Upper lobe of left lung (tissue), 6 donors: ENCODE measurements at regions not wholly inside any gene's neighbourhood (a gene's known extent, or its start where the extent isn't known, plus 50 kb on each side); places are given as distances from the start of the nearest gene placed in this dataset.

Experiments used
- ATAC-seq, 2 donors: fragments of 200-7000 bp; cut with Tn5 transposase; one replicate each; pipeline ENCODE4 v1.9.1; 2022; ENCODE audit warnings: mild to moderate bottlenecking in 2 of 2, moderate library complexity in 2 of 2; ENCODE audit not compliant: low FRiP score in 2 of 2
- DNase-seq, 2 donors: peaks; one replicate each; pipeline ENCODE4 v3.0.0-alpha.2; 2019 to 2020
- H3K27ac ChIP-seq, 4 donors: fragments of 200-600 bp; sonication (generic); one replicate each; pipeline ENCODE4 v1.5.1; 2016 to 2019
- H3K27me3 ChIP-seq, 4 donors: fragments of 200-600 bp; sonication (generic); one replicate each; pipeline ENCODE4 v1.5.1; 2017 to 2019
- H3K36me3 ChIP-seq, 4 donors: fragments of 200-600 bp; sonication (generic); one replicate each; pipeline ENCODE4 v1.5.1; 2016 to 2019
- H3K4me1 ChIP-seq, 4 donors: fragments of 200-600 bp; sonication (generic); one replicate each; pipeline ENCODE4 v1.5.1; 2018 to 2019
- H3K4me3 ChIP-seq, 4 donors: fragments of 200-600 bp; sonication (generic); one replicate each; pipeline ENCODE4 v1.5.1; 2017 to 2019; ENCODE audit warnings: mild to moderate bottlenecking in 2 of 4, moderate library complexity in 1 of 4
- H3K9me3 ChIP-seq, 4 donors: fragments of 200-600 bp; sonication (generic); one replicate each; pipeline ENCODE4 v1.5.1; 2018 to 2019
- CTCF ChIP-seq, 6 experiments: fragments of 450-650 bp in 4 of 6; fragments of 200-600 bp in 2 of 6; sonication (generic) in 2 of 6; IDR thresholded peaks; one replicate each; pipeline ENCODE4 v1.5.1; 2016 to 2019; ENCODE audit warnings: antibody characterized with exemption in 6 of 6
- EP300 ChIP-seq, 4 donors: sonication (generic); formaldehyde crosslinking; IDR thresholded peaks; one replicate each; pipeline ENCODE4 v1.5.1; 2017; ENCODE audit warnings: antibody characterized with exemption in 4 of 4, control low read depth in 2 of 4
- POLR2A ChIP-seq, 4 donors: fragments of 450-650 bp; IDR thresholded peaks; one replicate each; pipeline ENCODE4 v1.5.1; 2016 to 2017; ENCODE audit warnings: antibody characterized with exemption in 4 of 4, mild to moderate bottlenecking in 2 of 4
- POLR2AphosphoS5 ChIP-seq, 2 donors: sonication (generic); formaldehyde crosslinking; IDR thresholded peaks; one replicate each; pipeline ENCODE4 v1.5.1; 2017; ENCODE audit warnings: antibody characterized with exemption in 2 of 2
- WGBS, 2 donors: methylation state at CpG; one replicate each; pipeline ENCODE4 v1.1.5; 2017 to 2018; 5-methylcytosine and 5-hydroxymethylcytosine counted together
- donor health status: DM: no; HTN: no; CAD: no; lungs with moderate emphysema.
- donor health status: DM: no; HTN: yes; CAD: no; lungs with severe emphysema.

- Histone ChIP-seq H3K27ac (no peak overlapping the region), H3K4me1 (no peaks in the 10 kb centered on the region), H3K9me3 (no peaks in the 10 kb centered on the region), H3K27me3 (no peaks in the 10 kb centered on the region), H3K36me3 (no peaks in the 10 kb centered on the region), H3K4me3 (no peak overlapping the region)
- TF ChIP-seq CTCF (IDR thresholded peaks at IDR 0.05) (no peak), POLR2A (IDR thresholded peaks at IDR 0.05) (no peak), POLR2AphosphoS5 (IDR thresholded peaks at IDR 0.05) (no peak), EP300 (IDR thresholded peaks at IDR 0.05) (no peak)
- 83 to 96% methylated on average over 1 of the region's 1 CpG for WGBS, 2 donors
- ATAC-seq (no peak), DNase-seq (no peak)
Observed at GRCh38 chr7:115548756-115549155, 481.8 kb downstream of the TFEC start.

GRCh38 chr7:115546790-115547189, 483.8 kb downstream of the TFEC start:
- Histone ChIP-seq H3K27me3 (no peaks in the 10 kb centered on the region), H3K27ac (no peak overlapping the region), H3K9me3 (no peaks in the 10 kb centered on the region), H3K4me1 (no peaks in the 10 kb centered on the region), H3K36me3 (no peaks in the 10 kb centered on the region), H3K4me3 (no peak overlapping the region)
- ATAC-seq (no peak), DNase-seq (no peak)
- TF ChIP-seq EP300 (IDR thresholded peaks at IDR 0.05), result no peak
- no peak for TF ChIP-seq POLR2A (IDR thresholded peaks at IDR 0.05)
- no peak for TF ChIP-seq CTCF (IDR thresholded peaks at IDR 0.05)
- no peak for TF ChIP-seq POLR2AphosphoS5 (IDR thresholded peaks at IDR 0.05)

- no peak overlapping the region for H3K4me3 ChIP-seq
- no peak overlapping the region for H3K27ac ChIP-seq
- TF ChIP-seq POLR2A (IDR thresholded peaks at IDR 0.05), result no peak
- no peak for TF ChIP-seq POLR2AphosphoS5 (IDR thresholded peaks at IDR 0.05)
- no peak for TF ChIP-seq EP300 (IDR thresholded peaks at IDR 0.05)
- no peak for TF ChIP-seq CTCF (IDR thresholded peaks at IDR 0.05)
- ATAC-seq, result no peak
- no peaks in the 10 kb centered on the region for H3K27me3 ChIP-seq
- DNase-seq, result no peak
- H3K4me1 ChIP-seq, result no peaks in the 10 kb centered on the region
- H3K9me3 ChIP-seq, result no peaks in the 10 kb centered on the region
- no peaks in the 10 kb centered on the region for H3K36me3 ChIP-seq
- 83 to 85% methylated on average over 1 of the region's 1 CpG for WGBS, 2 donors
Observed at GRCh38 chr7:115533785-115534184, 496.8 kb downstream of the TFEC start.

GRCh38 chr7:115526278-115526677, 504.3 kb downstream of the TFEC start:
- Histone ChIP-seq H3K9me3 (peaks cover 0 to 11% (median 6%) of the 10 kb centered on the region in 4 donors), H3K4me3 (no peak overlapping the region), H3K4me1 (no peaks in the 10 kb centered on the region), H3K27me3 (no peaks in the 10 kb centered on the region), H3K27ac (no peak overlapping the region), H3K36me3 (no peaks in the 10 kb centered on the region)
- WGBS, 2 donors, result 63 to 67% methylated on average over 3 of the region's 3 CpGs
- no peak for DNase-seq
- no peak for ATAC-seq
- TF ChIP-seq CTCF (IDR thresholded peaks at IDR 0.05) (no peak), POLR2AphosphoS5 (IDR thresholded peaks at IDR 0.05) (no peak), EP300 (IDR thresholded peaks at IDR 0.05) (no peak), POLR2A (IDR thresholded peaks at IDR 0.05) (no peak)

GRCh38 chr7:115522174-115522573, 508.4 kb downstream of the TFEC start:
- Histone ChIP-seq H3K36me3 (no peaks in the 10 kb centered on the region), H3K9me3 (peaks cover 0 to 11% (median 7%) of the 10 kb centered on the region in 4 donors), H3K4me3 (no peak overlapping the region), H3K27ac (no peak overlapping the region), H3K27me3 (no peaks in the 10 kb centered on the region), H3K4me1 (no peaks in the 10 kb centered on the region)
- ATAC-seq, result no peak
- TF ChIP-seq CTCF (IDR thresholded peaks at IDR 0.05), result no peak
- no peak for TF ChIP-seq POLR2A (IDR thresholded peaks at IDR 0.05)
- no peak for TF ChIP-seq EP300 (IDR thresholded peaks at IDR 0.05)
- no peak for TF ChIP-seq POLR2AphosphoS5 (IDR thresholded peaks at IDR 0.05)
- no peak for DNase-seq
- WGBS, 2 donors, result 75 to 89% methylated on average over 3 of the region's 3 CpGs
